ENCODE measurements at regions not wholly inside any gene's neighbourhood (a gene's known extent, or its start where the extent isn't known, plus 50 kb on each side); places are given as distances from the start of the nearest gene placed in this dataset.

- Histone ChIP-seq H3K4me3 (ENCODE audit: insufficient read length, low read depth) (no peak overlapping the region), H3K36me3 (ENCODE audit: insufficient read depth, insufficient read length, low read length) (no peaks in the 10 kb centered on the region), H3K9ac (ENCODE audit: insufficient read length, low read depth) (no peak overlapping the region), H3K9me3 (ENCODE audit: insufficient read depth, low read length) (no peaks in the 10 kb centered on the region), H3K27me3 (ENCODE audit: insufficient read depth, insufficient read length) (no peaks in the 10 kb centered on the region), H3K4me1 (ENCODE audit: insufficient read depth, insufficient read length) (no peaks in the 10 kb centered on the region)
- no peak for TF ChIP-seq SUZ12 (IDR thresholded peaks at IDR 0.05; ENCODE audit: extremely low read depth, insufficient read depth, insufficient read length)
- TF ChIP-seq ZNF274 (IDR thresholded peaks at IDR 0.05; ENCODE audit: low read depth, low read length) = no peak
- TF ChIP-seq YY1 (IDR thresholded peaks at IDR 0.05; ENCODE audit: insufficient read depth, insufficient read length) = no peak
- no peak for DNase-seq (ENCODE audit: low read depth, low spot score)
Observed at GRCh38 chr2:189328848-189329245, 112.4 kb upstream of the WDR75 start.

GRCh38 chr2:189336276-189336975 lies 104.8 kb upstream of the WDR75 start:
- DNase-seq (ENCODE audit: low read depth, low spot score) = no peak
- Histone ChIP-seq H3K27me3 (ENCODE audit: insufficient read depth, insufficient read length) (no peaks in the 10 kb centered on the region), H3K4me1 (ENCODE audit: insufficient read depth, insufficient read length) (no peaks in the 10 kb centered on the region)

GRCh38 chr2:189337656-189338055 lies 103.6 kb upstream of the WDR75 start:
- Histone ChIP-seq H3K9ac (ENCODE audit: insufficient read length, low read depth) (no peak overlapping the region), H3K36me3 (ENCODE audit: insufficient read depth, insufficient read length, low read length) (no peaks in the 10 kb centered on the region), H3K9me3 (ENCODE audit: insufficient read depth, low read length) (peaks cover 3% of the 10 kb centered on the region), H3K4me3 (ENCODE audit: insufficient read length, low read depth) (no peak overlapping the region), H3K27me3 (ENCODE audit: insufficient read depth, insufficient read length) (no peaks in the 10 kb centered on the region), H3K4me1 (ENCODE audit: insufficient read depth, insufficient read length) (no peaks in the 10 kb centered on the region)
- no peak for DNase-seq (ENCODE audit: low read depth, low spot score)
- TF ChIP-seq ZNF274 (IDR thresholded peaks at IDR 0.05; ENCODE audit: low read depth, low read length) (no peak), YY1 (IDR thresholded peaks at IDR 0.05; ENCODE audit: insufficient read depth, insufficient read length) (no peak), SUZ12 (IDR thresholded peaks at IDR 0.05; ENCODE audit: extremely low read depth, insufficient read depth, insufficient read length) (no peak)

More at GRCh38 chr2:189336276-189336975, 104.8 kb upstream of the WDR75 start:
- Histone ChIP-seq H3K9me3 (ENCODE audit: insufficient read depth, low read length) (no peaks in the 10 kb centered on the region), H3K36me3 (ENCODE audit: insufficient read depth, insufficient read length, low read length) (no peaks in the 10 kb centered on the region), H3K9ac (ENCODE audit: insufficient read length, low read depth) (no peak overlapping the region), H3K4me3 (ENCODE audit: insufficient read length, low read depth) (no peak overlapping the region)
- no peak for TF ChIP-seq ZNF274 (IDR thresholded peaks at IDR 0.05; ENCODE audit: low read depth, low read length)
- TF ChIP-seq SUZ12 (IDR thresholded peaks at IDR 0.05; ENCODE audit: extremely low read depth, insufficient read depth, insufficient read length) = no peak
- no peak for TF ChIP-seq YY1 (IDR thresholded peaks at IDR 0.05; ENCODE audit: insufficient read depth, insufficient read length)

GRCh38 chr2:189338115-189338514 lies 103.2 kb upstream of the WDR75 start:
- H3K27me3 ChIP-seq (ENCODE audit: insufficient read depth, insufficient read length) = no peaks in the 10 kb centered on the region
- H3K4me1 ChIP-seq (ENCODE audit: insufficient read depth, insufficient read length) = no peaks in the 10 kb centered on the region
- no peak overlapping the region for H3K4me3 ChIP-seq (ENCODE audit: insufficient read length, low read depth)
- peaks cover 7% of the 10 kb centered on the region for H3K9me3 ChIP-seq (ENCODE audit: insufficient read depth, low read length)
- no peak overlapping the region for H3K9ac ChIP-seq (ENCODE audit: insufficient read length, low read depth)
- TF ChIP-seq SUZ12 (IDR thresholded peaks at IDR 0.05; ENCODE audit: extremely low read depth, insufficient read depth, insufficient read length) = no peak
- TF ChIP-seq YY1 (IDR thresholded peaks at IDR 0.05; ENCODE audit: insufficient read depth, insufficient read length) = no peak
- no peaks in the 10 kb centered on the region for H3K36me3 ChIP-seq (ENCODE audit: insufficient read depth, insufficient read length, low read length)
- DNase-seq (ENCODE audit: low read depth, low spot score) = no peak

- Histone ChIP-seq H3K36me3 (ENCODE audit: insufficient read depth, insufficient read length, low read length) (no peaks in the 10 kb centered on the region), H3K9ac (ENCODE audit: insufficient read length, low read depth) (no peak overlapping the region), H3K4me1 (ENCODE audit: insufficient read depth, insufficient read length) (no peaks in the 10 kb centered on the region), H3K4me3 (ENCODE audit: insufficient read length, low read depth) (no peak overlapping the region), H3K27me3 (ENCODE audit: insufficient read depth, insufficient read length) (no peaks in the 10 kb centered on the region), H3K9me3 (ENCODE audit: insufficient read depth, low read length) (peaks cover 8% of the 10 kb centered on the region)
- no peak for DNase-seq (ENCODE audit: low read depth, low spot score)
- no peak for TF ChIP-seq ZNF274 (IDR thresholded peaks at IDR 0.05; ENCODE audit: low read depth, low read length)
- TF ChIP-seq YY1 (IDR thresholded peaks at IDR 0.05; ENCODE audit: insufficient read depth, insufficient read length) = no peak
- TF ChIP-seq SUZ12 (IDR thresholded peaks at IDR 0.05; ENCODE audit: extremely low read depth, insufficient read depth, insufficient read length) = no peak
Observed at GRCh38 chr2:189341077-189341476, 100.2 kb upstream of the WDR75 start.

GRCh38 chr2:189344043-189344442 lies 97.2 kb upstream of the WDR75 start:
- TF ChIP-seq ZNF274 (IDR thresholded peaks at IDR 0.05; ENCODE audit: low read depth, low read length) (no peak), YY1 (IDR thresholded peaks at IDR 0.05; ENCODE audit: insufficient read depth, insufficient read length) (no peak), SUZ12 (IDR thresholded peaks at IDR 0.05; ENCODE audit: extremely low read depth, insufficient read depth, insufficient read length) (no peak)
- Histone ChIP-seq H3K4me3 (ENCODE audit: insufficient read length, low read depth) (no peak overlapping the region), H3K27me3 (ENCODE audit: insufficient read depth, insufficient read length) (no peaks in the 10 kb centered on the region), H3K9me3 (ENCODE audit: insufficient read depth, low read length) (peaks cover 15% of the 10 kb centered on the region), H3K9ac (ENCODE audit: insufficient read length, low read depth) (no peak overlapping the region), H3K36me3 (ENCODE audit: insufficient read depth, insufficient read length, low read length) (no peaks in the 10 kb centered on the region), H3K4me1 (ENCODE audit: insufficient read depth, insufficient read length) (no peaks in the 10 kb centered on the region)
- DNase-seq (ENCODE audit: low read depth, low spot score) = no peak

- peak; percentile 13 for DNase-seq (ENCODE audit: low read depth, low spot score)
- no peaks in the 10 kb centered on the region for H3K36me3 ChIP-seq (ENCODE audit: insufficient read depth, insufficient read length, low read length)
- no peak overlapping the region for H3K9ac ChIP-seq (ENCODE audit: insufficient read length, low read depth)
- H3K27me3 ChIP-seq (ENCODE audit: insufficient read depth, insufficient read length) = no peaks in the 10 kb centered on the region
- TF ChIP-seq YY1 (IDR thresholded peaks at IDR 0.05; ENCODE audit: insufficient read depth, insufficient read length) (no peak), ZNF274 (IDR thresholded peaks at IDR 0.05; ENCODE audit: low read depth, low read length) (no peak), SUZ12 (IDR thresholded peaks at IDR 0.05; ENCODE audit: extremely low read depth, insufficient read depth, insufficient read length) (no peak)
- H3K4me3 ChIP-seq (ENCODE audit: insufficient read length, low read depth) = no peak overlapping the region
- H3K9me3 ChIP-seq (ENCODE audit: insufficient read depth, low read length) = peaks cover 14% of the 10 kb centered on the region
- no peaks in the 10 kb centered on the region for H3K4me1 ChIP-seq (ENCODE audit: insufficient read depth, insufficient read length)
Observed at GRCh38 chr2:189347540-189347939, 93.7 kb upstream of the WDR75 start.
